GM18858 (cell line): ENCODE measurements at regions not wholly inside any gene's neighbourhood (a gene's known extent, or its start where the extent isn't known, plus 50 kb on each side); places are given as distances from the start of the nearest gene placed in this dataset.

ENCODE experiments used
- ATAC-seq: cut with Tn5 transposase; IDR thresholded peaks from one replicate; pipeline ENCODE4 v1.9.1; 2021; ENCODE audit not compliant: unreplicated experiment

- ATAC-seq: no peak
These were observed 75.8 kb upstream of the ZEB2 start for GRCh38 chr2:144595686-144596072.

GRCh38 chr2:144595279-144595678 is 75.4 kb upstream of the ZEB2 start:
- no peak for ATAC-seq

GRCh38 chr2:144593803-144594202 is 73.9 kb upstream of the ZEB2 start:
- no peak for ATAC-seq

GRCh38 chr2:144592500-144593256 is 72.8 kb upstream of the ZEB2 start:
- ATAC-seq: no peak

- ATAC-seq: no peak
These were observed 67.4 kb upstream of the ZEB2 start for GRCh38 chr2:144587306-144587705.

- no peak for ATAC-seq
These were observed 66.6 kb upstream of the ZEB2 start for GRCh38 chr2:144586476-144586875.

GRCh38 chr2:144583741-144584453 is 64.0 kb upstream of the ZEB2 start:
- no peak for ATAC-seq

- ATAC-seq: no peak
These were observed 63.4 kb upstream of the ZEB2 start for GRCh38 chr2:144583381-144583729.

GRCh38 chr2:144582651-144583380 is 62.9 kb upstream of the ZEB2 start:
- no peak for ATAC-seq

- ATAC-seq: no peak
These were observed 60.7 kb upstream of the ZEB2 start for GRCh38 chr2:144580521-144581161.

- no peak for ATAC-seq
These were observed 59.6 kb upstream of the ZEB2 start for GRCh38 chr2:144579556-144579955.

GRCh38 chr2:144578099-144578498 is 58.2 kb upstream of the ZEB2 start:
- no peak for ATAC-seq

- peak; percentile 80 for ATAC-seq
These were observed 53.1 kb upstream of the ZEB2 start for GRCh38 chr2:144572977-144573376.

GRCh38 chr2:144571770-144572169 is 51.9 kb upstream of the ZEB2 start:
- no peak for ATAC-seq

GRCh38 chr2:144570566-144570965 is 50.6 kb upstream of the ZEB2 start:
- ATAC-seq: no peak
